Hematopoietic multipotent progenitor cell treated with erythropoietin and hydrocortisone succinate and interleukin-3 and kit ligand, for 4 days (in vitro differentiated cells): ENCODE measurements at regions not wholly inside any gene's neighbourhood (a gene's known extent, or its start where the extent isn't known, plus 50 kb on each side); places are given as distances from the start of the nearest gene placed in this dataset.
A peak's percentile ranks its signal among the peaks of the same experiment; 100 is the strongest.

Source experiments
- DNase-seq: peaks from one replicate; pipeline ENCODE4 v3.0.0-alpha.2; 2015

- DNase-seq = no peak
Measured at GRCh38 chr9:16099732-16100536, 547.1 kb downstream of the CCDC171 start.

GRCh38 chr9:16100537-16101091 is 547.8 kb downstream of the CCDC171 start:
- DNase-seq = no peak

- no peak for DNase-seq
Measured at GRCh38 chr9:16102154-16102553, 549.3 kb downstream of the CCDC171 start.

GRCh38 chr9:16103620-16104397 is 551.0 kb downstream of the CCDC171 start:
- peak; percentile 8 for DNase-seq

GRCh38 chr9:16105168-16106020 is 552.6 kb downstream of the CCDC171 start:
- no peak for DNase-seq

- no peak for DNase-seq
Measured at GRCh38 chr9:16106021-16106571, 553.3 kb downstream of the CCDC171 start.

- DNase-seq = no peak
Measured at GRCh38 chr9:16112116-16112515, 559.3 kb downstream of the CCDC171 start.

DNA sequence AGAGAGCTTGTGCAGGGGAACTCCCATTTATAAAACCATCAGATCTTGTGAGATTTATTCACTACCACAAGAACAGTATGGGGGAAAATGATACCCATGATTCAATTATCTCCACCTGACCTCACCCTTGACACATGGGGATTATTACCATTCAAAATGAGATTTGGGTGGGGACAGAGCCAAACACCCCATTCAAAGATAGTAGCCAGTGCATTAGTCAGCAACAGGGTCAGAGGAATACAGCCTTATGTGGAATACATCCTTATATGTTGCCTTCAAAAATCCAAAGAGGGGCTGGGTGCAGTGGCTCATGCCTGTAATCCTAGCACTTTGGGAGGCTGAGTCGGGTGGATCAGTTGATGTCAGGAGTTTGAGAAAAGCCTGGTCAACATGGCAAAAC is 563.2 kb downstream of the CCDC171 start:
- DNase-seq = no peak

DNA sequence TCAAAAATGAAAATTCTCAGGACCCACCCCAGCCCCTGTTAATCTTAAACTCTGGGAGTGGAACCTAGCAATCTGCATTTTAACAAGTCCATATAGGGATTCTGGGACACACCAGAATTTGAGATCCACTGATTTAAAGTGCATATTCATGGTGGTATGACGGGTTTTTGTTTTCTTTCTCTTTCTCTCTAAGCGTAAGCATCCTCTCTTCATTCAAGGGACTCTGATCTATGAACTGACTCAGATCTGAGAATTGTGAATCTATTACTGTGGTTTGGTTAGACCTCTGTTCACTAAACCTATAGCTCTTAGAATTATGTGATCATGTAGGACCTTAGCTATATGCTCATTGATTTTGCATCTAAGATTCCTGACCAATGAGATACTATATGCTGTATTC is 565.2 kb downstream of the CCDC171 start:
- no peak for DNase-seq

DNA sequence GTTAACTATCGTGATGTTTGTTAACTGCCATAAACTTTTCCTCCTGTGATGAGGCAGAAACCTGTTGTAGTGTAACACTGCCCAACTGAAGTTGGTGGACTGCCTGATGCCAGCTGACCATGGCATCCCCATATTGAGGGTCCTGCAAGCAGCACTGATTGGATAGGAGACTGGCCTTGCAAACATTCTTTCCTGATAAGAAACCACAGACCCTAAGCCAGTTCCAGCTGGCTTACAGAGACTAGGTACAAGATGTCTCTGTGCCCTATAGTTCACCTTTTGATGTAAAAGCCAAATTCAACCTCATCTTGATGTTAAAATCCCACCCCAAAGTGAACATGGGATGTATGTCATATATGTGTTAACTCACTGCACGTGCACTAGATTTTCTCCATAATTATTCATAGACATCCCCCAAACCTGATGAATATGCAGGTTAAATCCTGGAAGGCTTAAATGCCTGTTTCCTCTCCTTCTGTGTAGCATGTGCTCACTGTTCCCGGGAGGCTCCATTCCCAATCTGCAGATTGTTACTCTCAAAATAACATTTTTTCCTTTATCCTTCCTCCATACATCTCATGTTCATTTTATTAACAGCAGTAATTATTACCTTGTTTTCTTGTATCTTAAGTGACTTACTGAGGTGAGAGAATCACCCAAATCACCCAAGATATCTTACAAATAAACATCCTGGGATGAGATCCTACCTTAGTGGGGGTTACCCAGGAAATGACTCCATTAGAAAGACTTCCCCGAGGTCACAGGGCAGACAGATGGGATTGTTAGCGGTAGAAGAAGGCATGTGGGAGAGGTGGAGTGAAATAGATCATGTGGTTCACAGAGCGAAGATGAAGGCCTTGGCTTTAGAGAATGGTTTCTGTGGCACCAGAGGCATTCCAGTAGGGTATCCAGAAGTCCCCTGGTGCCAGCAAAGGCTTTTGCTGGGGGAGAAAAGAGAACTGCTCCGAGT is 566.7 kb downstream of the CCDC171 start:
- DNase-seq = no peak

DNA sequence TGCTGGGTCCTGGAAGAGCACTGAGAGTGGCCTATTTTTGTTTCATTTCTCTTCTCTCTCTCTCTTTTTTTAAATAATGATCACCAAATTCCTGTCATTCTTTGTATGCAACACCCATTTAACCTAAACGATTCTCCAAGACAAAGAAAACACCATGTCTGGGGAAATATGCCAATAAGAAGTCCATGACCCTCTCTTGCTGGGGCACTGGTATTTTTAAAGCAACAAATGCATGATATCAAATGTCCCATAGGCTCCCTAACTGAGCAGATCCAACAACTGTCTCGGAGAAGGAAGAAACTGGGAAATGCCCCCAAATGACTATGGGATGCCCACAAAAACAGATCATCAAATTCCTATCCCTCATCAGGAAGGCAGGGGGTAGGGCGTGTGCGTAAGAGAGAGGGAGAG is 567.4 kb downstream of the CCDC171 start:
- no peak for DNase-seq

- DNase-seq = no peak
Measured at GRCh38 chr9:16120727-16121126, 567.9 kb downstream of the CCDC171 start.

- no peak for DNase-seq
Measured at GRCh38 chr9:16121168-16121567, 568.3 kb downstream of the CCDC171 start.

DNA sequence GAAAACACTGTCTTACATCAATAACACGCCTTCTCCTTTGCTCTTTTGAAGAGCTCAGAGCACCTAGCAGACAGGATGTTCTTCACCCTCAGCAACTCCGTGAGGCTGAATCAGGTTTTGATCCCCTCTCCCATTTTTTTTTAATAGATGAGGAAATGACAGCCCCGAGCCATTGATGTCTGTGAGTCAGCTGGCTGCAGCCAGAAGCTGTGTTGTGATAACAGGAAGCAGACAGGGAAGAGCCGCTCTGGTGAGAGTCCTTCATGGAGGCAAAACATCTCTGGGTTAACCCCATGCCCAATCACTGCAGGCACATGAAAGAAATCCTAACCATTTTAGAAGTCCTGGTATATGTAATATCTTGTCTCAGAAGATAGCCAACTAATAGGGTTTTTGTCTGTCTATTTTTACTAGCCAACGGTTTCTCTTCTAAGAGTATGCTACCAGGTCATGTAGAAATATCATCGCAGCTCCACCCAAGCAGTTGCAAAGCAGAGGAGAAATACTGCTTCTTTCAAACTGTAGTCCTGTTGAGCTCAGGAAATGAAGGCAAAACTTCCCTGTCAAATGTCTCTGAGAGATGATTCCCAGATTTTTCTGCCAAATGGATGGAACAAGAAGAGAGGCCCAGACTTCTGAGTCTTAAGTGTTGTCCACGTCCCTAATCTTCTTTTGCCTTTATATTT is 568.9 kb downstream of the CCDC171 start:
- no peak for DNase-seq

DNA sequence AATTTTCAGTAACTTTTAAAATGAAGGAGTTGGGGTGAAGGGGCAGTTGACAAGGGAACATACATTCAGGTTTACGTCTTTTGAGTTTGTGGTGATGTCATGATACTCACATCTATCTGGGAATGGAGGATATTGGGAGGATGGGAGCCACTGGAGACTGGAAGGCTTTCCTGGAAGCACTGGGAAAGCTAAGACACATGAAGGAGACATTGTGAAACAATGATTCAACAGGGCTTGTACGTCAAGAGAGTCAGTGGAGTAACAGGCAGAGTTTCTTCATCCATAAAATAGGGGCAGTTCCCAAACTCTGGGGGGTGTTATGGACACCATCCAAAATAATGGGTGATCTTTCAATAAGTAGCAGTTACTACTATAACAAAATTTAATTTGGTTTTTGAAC is 572.8 kb downstream of the CCDC171 start:
- DNase-seq = no peak

DNA sequence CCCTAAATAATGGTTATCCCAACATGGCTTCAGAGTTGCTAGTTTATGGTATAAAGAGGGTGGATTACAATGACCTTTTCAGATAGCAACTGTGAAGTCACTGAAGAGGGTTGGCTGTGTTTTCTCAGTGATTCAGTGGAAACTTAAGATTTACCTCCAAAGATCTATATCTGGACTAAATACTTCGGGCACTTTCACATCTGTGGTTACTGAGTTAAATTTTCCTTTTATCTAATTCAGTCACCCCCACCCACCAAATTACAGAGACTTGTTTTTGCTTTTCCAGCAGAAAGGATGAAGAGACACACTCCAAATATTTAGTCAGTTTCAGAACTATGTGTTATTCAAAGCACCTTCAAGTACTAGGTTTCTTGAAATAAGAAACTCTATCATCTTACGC is 573.2 kb downstream of the CCDC171 start:
- no peak for DNase-seq

DNA sequence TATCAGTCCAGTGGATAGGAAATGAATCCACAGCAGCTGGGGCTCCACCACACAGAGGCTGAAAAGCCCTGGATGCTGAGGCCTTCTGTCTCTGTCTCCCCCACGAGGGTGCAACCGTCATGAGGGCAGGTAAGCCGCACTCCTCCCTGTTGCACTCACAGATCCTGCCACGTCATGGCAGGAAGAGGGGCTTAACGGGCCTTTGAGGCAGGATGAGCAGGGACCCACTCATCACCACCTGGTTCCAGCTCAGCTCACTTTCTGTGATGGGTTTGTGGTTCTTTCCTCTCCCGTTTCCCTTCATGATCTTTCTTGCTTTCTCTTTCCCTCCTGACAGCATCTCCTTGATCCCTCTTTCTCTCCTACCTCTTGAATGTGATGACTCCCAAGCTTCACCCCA is 575.2 kb downstream of the CCDC171 start:
- DNase-seq = no peak

GRCh38 chr9:16131264-16131663 is 578.4 kb downstream of the CCDC171 start:
- DNase-seq = no peak

DNA sequence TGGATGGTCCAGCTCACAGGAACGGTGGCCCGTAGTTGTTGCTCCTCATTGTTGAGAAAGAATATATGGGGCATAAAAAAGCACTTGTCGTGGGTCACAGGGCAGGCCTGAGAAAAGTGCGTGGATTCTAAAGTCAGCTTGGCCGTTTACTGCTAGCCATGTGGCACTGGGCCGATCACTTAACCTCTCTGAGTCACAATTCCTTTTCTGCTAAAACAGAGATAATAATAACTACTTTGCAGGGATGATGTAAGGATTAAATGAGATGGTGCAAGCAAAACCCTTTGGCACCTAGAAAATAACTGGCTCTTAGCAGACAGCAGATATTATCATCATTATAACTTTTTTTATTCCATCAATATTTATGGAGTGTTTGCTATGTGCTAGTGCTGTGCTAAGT is 579.7 kb downstream of the CCDC171 start:
- no peak for DNase-seq

GRCh38 chr9:16133032-16133431 is 580.2 kb downstream of the CCDC171 start:
- no peak for DNase-seq
